ENCODE measurements at regions not wholly inside any gene's neighbourhood (a gene's known extent, or its start where the extent isn't known, plus 50 kb on each side); places are given as distances from the start of the nearest gene placed in this dataset.

- peak; percentile 25 to 65 (median 36) for DNase-seq (ENCODE audit: extremely low read depth in 1 of 4, low spot score in 3 of 4)
- peak; percentile 84 for FAIRE-seq
- intact Hi-C loops (cut with micrococcal nuclease) = no loop called here
- H3K27ac ChIP-seq (ENCODE audit: extremely low read depth, low read depth, low read length) = peak overlapping the region; percentile 88
- H4K20me1 ChIP-seq (replicated peaks; ENCODE audit: control insufficient read depth, insufficient read depth, low read length) = no peaks in the 10 kb centered on the region
- H3K36me3 ChIP-seq (ENCODE audit: control insufficient read depth, insufficient read depth, low read length) = no peaks in the 10 kb centered on the region
- in situ Hi-C loops (cut with MboI) = no loop called here
- BruUV-seq (replicated peaks) = no TSS peak
- no peaks in the 10 kb centered on the region; the same call in 1 of the 2 replicates for H3K9me3 ChIP-seq (replicated peaks; ENCODE audit: control insufficient read depth, insufficient read depth, low read depth, low read length)
- H3K4me3 ChIP-seq = no peak overlapping the region
- peak overlapping the region; percentile 22; the same call in 1 of the 2 replicates for H2AFZ ChIP-seq (ENCODE audit: low read depth, low read length)
- 42% methylated on average over 6 of the region's 6 CpGs for WGBS (ENCODE audit: insufficient coverage, low coverage, missing lambda C conversion rate)
- no peaks in the 10 kb centered on the region for H3K79me2 ChIP-seq (ENCODE audit: control insufficient read depth, insufficient read depth, low read length)
- H3K4me1 ChIP-seq (replicated peaks in 1 of 2; ENCODE audit: control insufficient read depth in 2 of 2, insufficient read depth in 2 of 2, low read length in 2 of 2) = peaks cover 10 to 43% of the 10 kb centered on the region in 2 experiments
- H3K4me2 ChIP-seq (ENCODE audit: insufficient read depth, low read length) = no peak overlapping the region
- TF ChIP-seq ARID1B (IDR thresholded peaks at IDR 0.05) = peak; percentile 48
- TF ChIP-seq NRF1 (conservative IDR thresholded peaks at IDR 0.05 in 1 of 2, IDR thresholded peaks at IDR 0.05 in 1 of 2) = peak; percentile 32 to 49; a peak in 2 of 4 replicates
- peak; percentile 45 for TF ChIP-seq EGR1 (conservative IDR thresholded peaks at IDR 0.05)
- TF ChIP-seq CBFA2T3 (IDR thresholded peaks at IDR 0.05) = peak; percentile 20; the same call in 1 of the 2 replicates
- TF ChIP-seq CREM (IDR thresholded peaks at IDR 0.05; ENCODE audit: low read depth) = peak; percentile 37; the same call in 1 of the 2 replicates
- TF ChIP-seq SMARCE1 (IDR thresholded peaks at IDR 0.05) = peak; percentile 60
- no peak for TF ChIP-seq NEUROD1 (IDR thresholded peaks at IDR 0.05; ENCODE audit: borderline replicate concordance, low read depth, low read length, partially characterized antibody)
- TF ChIP-seq JUN (IDR thresholded peaks at IDR 0.05; ENCODE audit: borderline replicate concordance, low read depth, low read length) = 0 out of 2 replicates have a peak, but pooled peaks have one; percentile 52
- no peak for TF ChIP-seq JUN (CRISPR knock-in tag; IDR thresholded peaks at IDR 0.05; ENCODE audit: borderline replicate concordance)
- TF ChIP-seq HMGN3 (IDR thresholded peaks at IDR 0.05; ENCODE audit: borderline replicate concordance, extremely low read depth, insufficient read length, low read depth, low read length) = no peak
- no peak for TF ChIP-seq GATA2 (CRISPR knock-in tag; IDR thresholded peaks at IDR 0.05)
- peak; percentile 77 for TF ChIP-seq ATF3 (IDR thresholded peaks at IDR 0.05)
- TF ChIP-seq ATF3 (CRISPR knock-in tag; conservative IDR thresholded peaks at IDR 0.05) = no peak
- TF ChIP-seq FOS (IDR thresholded peaks at IDR 0.05; ENCODE audit: extremely low read depth, insufficient read length) = peak; percentile 20
- TF ChIP-seq JUND (IDR thresholded peaks at IDR 0.05; ENCODE audit: borderline replicate concordance, low read depth, low read length) = peak; percentile 87
- peak; percentile 83; the same call in 1 of the 3 replicates for TF ChIP-seq JUND (tag; IDR thresholded peaks at IDR 0.05; ENCODE audit: borderline replicate concordance, low read depth, low read length)
- TF ChIP-seq BRD9 (IDR thresholded peaks at IDR 0.05; ENCODE audit: low read depth, partially characterized antibody) = no peak
- no peak for TF ChIP-seq ZNF12 (CRISPR knock-in tag; IDR thresholded peaks at IDR 0.05)
- peak; percentile 38 for TF ChIP-seq DPF2 (IDR thresholded peaks at IDR 0.05)
- TF ChIP-seq ZNF175 (CRISPR knock-in tag; IDR thresholded peaks at IDR 0.05; ENCODE audit: low read depth) = no peak; the same call in 1 of the 2 replicates
- TF ChIP-seq FOSL1 (tag; conservative IDR thresholded peaks at IDR 0.05) = peak; percentile 85
- POLR2A ChIA-PET = interaction anchor here (1.1 kb wide), 1 partner anchor 9 kb away, joined by 3 read pairs; no protein-coding TSS in a partner anchor
- peak; percentile 66 for ATAC-seq
- no peaks in the 10 kb centered on the region for H3K9me1 ChIP-seq (ENCODE audit: control insufficient read depth, insufficient read depth, low read length)
- H3K27me3 ChIP-seq (ENCODE audit: control insufficient read depth in 2 of 2, insufficient read depth in 2 of 2, low read length in 2 of 2) = no peaks in the 10 kb centered on the region
- CTCF ChIA-PET (ENCODE audit: low intra/inter-chr PET ratio) = no interaction called here
- no peak overlapping the region; a peak in 1 of 4 replicates for H3K9ac ChIP-seq (ENCODE audit: insufficient read depth in 1 of 2, low read depth in 2 of 2, low read length in 2 of 2)
Measured at GRCh38 chr10:118481871-118482270, 113.6 kb downstream of the PRLHR start.

Measured in K562 (cell line).